HepG2 (cell line): ENCODE measurements at regions not wholly inside any gene's neighbourhood (a gene's known extent, or its start where the extent isn't known, plus 50 kb on each side); places are given as distances from the start of the nearest gene placed in this dataset.
A peak's percentile ranks its signal among the peaks of the same experiment; 100 is the strongest.

Source experiments
- ATAC-seq: fragments of 200-7000 bp; cut with Tn5 transposase; 3 replicates; pipeline ENCODE4 v1.9.1; 2020; ENCODE audit warnings: mild to moderate bottlenecking, moderate library complexity
- BruUV-seq: library from RNA; stranded (reverse); fragments of 400-500 nt; replicated peaks from 2 replicates; lab custom pipeline; 2021; lab: Mats Ljungman, UMichigan
- CTCF ChIA-PET: fragments of 300-600 bp; formaldehyde crosslinking; extraction: SDS; loops from one replicate; lab custom pipeline; 2021; ENCODE audit warnings: low total read pairs, inconsistent platforms, low intra/inter-chr PET ratio; lab: Yijun Ruan, JAX
- POLR2A ChIA-PET: fragments of 350-600 bp; sonication (Branson Sonifier 250); formaldehyde crosslinking; loops from one replicate; lab custom pipeline; 2020; ENCODE audit warnings: antibody characterized with exemption, inconsistent platforms; lab: Yijun Ruan, JAX
- DNase-seq: peaks from one replicate; pipeline ENCODE4 v3.0.0-alpha.2; 2015; ENCODE audit warnings: low spot score
- FAIRE-seq: peaks from 3 replicates; lab custom pipeline; 2011; peaks lifted over from hg19 to GRCh38; lab: Jason Lieb, UNC
- H2AFZ ChIP-seq: one replicate; pipeline ENCODE4 v1.6.1; 2011; ENCODE audit warnings: low read length, inconsistent platforms
- H3K27ac ChIP-seq: fragments of 300-600 bp; 3 replicates; pipeline ENCODE4 v1.8.0; 2011; ENCODE audit warnings: mixed run types, mild to moderate bottlenecking, mixed read lengths, low read length, inconsistent platforms; ENCODE audit not compliant: insufficient read depth; ENCODE audit errors: extremely low read length
- H3K27me3 ChIP-seq, 2 experiments: fragments of 200-600 bp in 1 of 2; 2 replicates in 1 of 2; 3 replicates in 1 of 2; pipeline versions ENCODE4 v1.6.0 to v1.8.0; 2011; ENCODE audit warnings: low read length in 2 of 2, mild to moderate bottlenecking in 2 of 2, moderate library complexity in 2 of 2, inconsistent platforms in 1 of 2; ENCODE audit not compliant: insufficient read depth in 2 of 2, control insufficient read depth in 1 of 2
- H3K36me3 ChIP-seq, 2 experiments: fragments of 200-600 bp in 1 of 2; replicated peaks in 1 of 2; 2 replicates in 1 of 2; 3 replicates in 1 of 2; pipeline versions ENCODE4 v1.5.1 to v1.8.0; 2011; ENCODE audit warnings: low read length in 2 of 2, inconsistent platforms in 1 of 2; ENCODE audit not compliant: insufficient read depth in 2 of 2, control insufficient read depth in 1 of 2
- H3K4me1 ChIP-seq: 2 replicates; pipeline ENCODE4 v1.5.1; 2012; ENCODE audit warnings: low read length, inconsistent platforms; ENCODE audit not compliant: insufficient read depth
- H3K4me2 ChIP-seq: 2 replicates; pipeline ENCODE4 v1.6.0; 2011; ENCODE audit warnings: low read depth, low read length, inconsistent platforms
- H3K4me3 ChIP-seq, 3 experiments: fragments of 200-600 bp in 1 of 3; sonication (generic), shearing (Covaris generic) in 1 of 3; replicated peaks in 1 of 3; 2 replicates each; pipeline ENCODE4 v1.5.1; 2011 to 2016; ENCODE audit warnings: low read length in 3 of 3, inconsistent platforms in 2 of 3, low read depth in 2 of 3, mild to moderate bottlenecking in 2 of 3, control low read depth in 1 of 3, mixed read lengths in 1 of 3; ENCODE audit not compliant: insufficient read depth in 1 of 3
- H3K79me2 ChIP-seq: one replicate; pipeline ENCODE4 v1.6.1; 2011; ENCODE audit warnings: low read length, inconsistent platforms; ENCODE audit not compliant: insufficient read depth
- H3K9ac ChIP-seq: 2 replicates; pipeline ENCODE4 v1.6.0; 2011; ENCODE audit warnings: mild to moderate bottlenecking, low read depth, low read length, inconsistent platforms; ENCODE audit not compliant: insufficient read depth
- H3K9me3 ChIP-seq: 2 replicates; pipeline ENCODE4 v1.5.1; 2012; ENCODE audit warnings: mild to moderate bottlenecking, low read length
- H4K20me1 ChIP-seq: 2 replicates; pipeline ENCODE4 v1.6.0; 2011; ENCODE audit warnings: inconsistent platforms, mild to moderate bottlenecking, low read length, moderate library complexity; ENCODE audit not compliant: insufficient read depth
- GABPB1 ChIP-seq: IDR thresholded peaks from 2 replicates; pipeline ENCODE4 v1.6.1; 2016; ENCODE audit warnings: mild to moderate bottlenecking, missing genetic modification reagents, moderate library complexity, missing compliant biosample characterization
- HNF4A ChIP-seq: sonication (generic); formaldehyde crosslinking; IDR thresholded peaks from 2 replicates; pipeline ENCODE4 v1.4.0; 2020; ENCODE audit warnings: missing genetic modification reagents
- MYC ChIP-seq: sonication (generic); formaldehyde crosslinking; IDR thresholded peaks from 2 replicates; pipeline ENCODE4 v1.9.0; 2021; ENCODE audit warnings: missing genetic modification reagents, borderline replicate concordance
- NFE2L1 ChIP-seq: sonication (generic); formaldehyde crosslinking; IDR thresholded peaks from 2 replicates; pipeline ENCODE4 v1.4.0; 2020; ENCODE audit warnings: missing genetic modification reagents, mild to moderate bottlenecking, borderline replicate concordance
- PITX1 ChIP-seq: sonication (generic); formaldehyde crosslinking; IDR thresholded peaks from 2 replicates; pipeline ENCODE4 v1.5.1; 2020; ENCODE audit warnings: mild to moderate bottlenecking, missing genetic modification reagents
- RBAK ChIP-seq: sonication (generic); formaldehyde crosslinking; IDR thresholded peaks from 2 replicates; pipeline ENCODE4 v1.5.1; 2020; ENCODE audit warnings: mild to moderate bottlenecking, missing genetic modification reagents
- SIX4 ChIP-seq: sonication (generic); formaldehyde crosslinking; IDR thresholded peaks from 2 replicates; pipeline ENCODE4 v1.4.0; 2020; ENCODE audit warnings: missing genetic modification reagents
- SOX13 ChIP-seq, 3 experiments: fragments of 450-650 bp in 1 of 3; sonication (generic) in 1 of 3; formaldehyde crosslinking in 1 of 3; IDR thresholded peaks in 2 of 3; conservative IDR thresholded peaks in 1 of 3; 2 replicates each; pipeline versions ENCODE4 v1.5.0 to v1.6.1; 2016 to 2020; ENCODE audit warnings: antibody characterized with exemption in 1 of 3, mild to moderate bottlenecking in 1 of 3, missing compliant biosample characterization in 1 of 3, missing genetic modification reagents in 1 of 3, moderate library complexity in 1 of 3
- THAP11 ChIP-seq: IDR thresholded peaks from 2 replicates; pipeline ENCODE4 v1.6.1; 2016; ENCODE audit warnings: missing biosample characterization, missing genetic modification reagents
- ZFP36L1 ChIP-seq: sonication (generic); formaldehyde crosslinking; IDR thresholded peaks from 2 replicates; pipeline ENCODE4 v1.8.0; 2022; ENCODE audit warnings: mild to moderate bottlenecking, missing genetic modification reagents, moderate library complexity
- ZMYM3 ChIP-seq: sonication (generic); formaldehyde crosslinking; IDR thresholded peaks from 2 replicates; pipeline ENCODE4 v1.5.1; 2020; ENCODE audit warnings: mild to moderate bottlenecking, missing genetic modification reagents
- ZNF12 ChIP-seq: sonication (generic); formaldehyde crosslinking; IDR thresholded peaks from 2 replicates; pipeline ENCODE4 v1.5.0; 2020; ENCODE audit warnings: missing genetic modification reagents
- ZNF24 ChIP-seq: fragments of 450-650 bp; IDR thresholded peaks from 2 replicates; pipeline ENCODE4 v1.6.1; 2017; ENCODE audit warnings: antibody characterized with exemption, mild to moderate bottlenecking
- ZNF264 ChIP-seq: sonication (generic); formaldehyde crosslinking; IDR thresholded peaks from 2 replicates; pipeline ENCODE4 v1.4.0; 2020; ENCODE audit warnings: missing genetic modification reagents
- WGBS: methylation state at CpG from one replicate; pipeline ENCODE4 v1.1.6; 2017; ENCODE audit warnings: low lambda C conversion rate; 5-methylcytosine and 5-hydroxymethylcytosine counted together
- in situ Hi-C: cut with HindIII; loops from 2 replicates; pipeline ENCODE4 v1.10.0; 2017; ENCODE audit warnings: low pct_unique_long_range_greater_than_20kb; ENCODE audit not compliant: extremely low pct_ligation_motif_present
- intact Hi-C: fragments of 100-400 bp; cut with micrococcal nuclease; formaldehyde crosslinking; loops from one replicate; pipeline ENCODE4 v1.10.0; 2022; ENCODE audit not compliant: unreplicated experiment
- TF ChIP-seq, protein P1 (sequence below): sonication (generic); formaldehyde crosslinking; IDR thresholded peaks from 2 replicates; pipeline ENCODE4 v1.4.0; 2020; ENCODE audit warnings: missing genetic modification reagents, borderline replicate concordance
- TF ChIP-seq, protein P2 (sequence below): IDR thresholded peaks from 2 replicates; pipeline ENCODE4 v1.6.1; 2016; ENCODE audit warnings: missing compliant biosample characterization, missing genetic modification reagents, borderline replicate concordance
- TF ChIP-seq, protein P3 (sequence below): sonication (generic); formaldehyde crosslinking; IDR thresholded peaks from 2 replicates; pipeline ENCODE4 v1.4.0; 2020; ENCODE audit warnings: missing genetic modification reagents

DNA sequence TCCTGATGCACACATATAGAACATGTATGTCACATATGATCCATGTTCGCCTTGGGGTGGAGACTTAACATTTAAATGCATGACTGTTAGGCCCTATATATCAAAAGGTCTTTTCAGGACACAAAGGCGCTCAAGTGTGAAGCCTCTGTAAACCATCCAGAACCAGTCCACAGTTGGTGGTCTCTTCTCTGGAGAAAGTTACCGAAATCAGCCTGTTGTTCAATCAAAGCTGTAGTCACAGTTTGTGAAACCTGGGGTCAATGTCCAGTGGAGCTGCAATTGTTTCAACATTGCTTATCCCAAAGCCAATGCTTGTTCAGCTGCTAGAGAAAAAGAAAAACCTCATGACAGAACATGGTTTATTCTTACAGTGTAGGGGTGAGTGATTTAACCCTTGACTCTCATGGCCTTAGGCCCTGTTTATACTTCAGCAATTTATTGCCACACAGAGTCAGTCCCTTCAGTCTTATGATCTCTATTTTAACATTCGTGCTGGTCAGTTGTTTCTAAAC lies 193.6 kb upstream of the CST7 start:
- H3K36me3 ChIP-seq: no peaks in the 10 kb centered on the region
- ChIA-PET CTCF (no interaction called here), POLR2A (no interaction called here)
- H3K27ac ChIP-seq: peak overlapping the region; percentile 0
- 15% methylated on average over 4 of the region's 4 CpGs for WGBS
- peak overlapping the region; percentile 38 for H3K4me2 ChIP-seq
- H3K4me1 ChIP-seq: peaks cover 25% of the 10 kb centered on the region
- no peak overlapping the region for H3K9ac ChIP-seq
- peaks cover 9% of the 10 kb centered on the region for H3K9me3 ChIP-seq
- in situ Hi-C loops (no loop called here), intact Hi-C loops (no loop called here)
- peak; percentile 95 for ATAC-seq
- BruUV-seq: no TSS peak
- H3K27me3 ChIP-seq: no peaks in the 10 kb centered on the region
- H4K20me1 ChIP-seq: no peaks in the 10 kb centered on the region
- peak; percentile 92 for DNase-seq
- H3K79me2 ChIP-seq: no peaks in the 10 kb centered on the region
- H2AFZ ChIP-seq: no peak overlapping the region
- H3K4me3 ChIP-seq: no peak overlapping the region
- FAIRE-seq: peak; percentile 79
- TF ChIP-seq NFE2L1 (CRISPR knock-in tag) (no peak), THAP11 (0 out of 2 replicates have a peak, but pooled peaks have one; percentile 45), ZFP36L1 (CRISPR knock-in tag) (no peak), GABPB1 (no peak), ZNF24 (no peak), SOX13 (IDR thresholded peaks at IDR 0.05) (peak; percentile 76), SOX13 (CRISPR knock-in tag; conservative IDR thresholded peaks at IDR 0.05 in 1 of 2, IDR thresholded peaks at IDR 0.05 in 1 of 2) (peak in 1 of 2 experiments; percentile 93; a peak in 2 of 4 replicates), RBAK (CRISPR knock-in tag) (no peak), MYC (no peak), ZMYM3 (peak; percentile 83; the same call in 1 of the 2 replicates), PITX1 (peak; percentile 66), HNF4A (peak; percentile 99), SIX4 (CRISPR knock-in tag) (peak; percentile 65; the same call in 1 of the 2 replicates), ZNF12 (CRISPR knock-in tag) (no peak), ZNF264 (CRISPR knock-in tag) (peak; percentile 78)
- TF ChIP-seq, protein P1, sequence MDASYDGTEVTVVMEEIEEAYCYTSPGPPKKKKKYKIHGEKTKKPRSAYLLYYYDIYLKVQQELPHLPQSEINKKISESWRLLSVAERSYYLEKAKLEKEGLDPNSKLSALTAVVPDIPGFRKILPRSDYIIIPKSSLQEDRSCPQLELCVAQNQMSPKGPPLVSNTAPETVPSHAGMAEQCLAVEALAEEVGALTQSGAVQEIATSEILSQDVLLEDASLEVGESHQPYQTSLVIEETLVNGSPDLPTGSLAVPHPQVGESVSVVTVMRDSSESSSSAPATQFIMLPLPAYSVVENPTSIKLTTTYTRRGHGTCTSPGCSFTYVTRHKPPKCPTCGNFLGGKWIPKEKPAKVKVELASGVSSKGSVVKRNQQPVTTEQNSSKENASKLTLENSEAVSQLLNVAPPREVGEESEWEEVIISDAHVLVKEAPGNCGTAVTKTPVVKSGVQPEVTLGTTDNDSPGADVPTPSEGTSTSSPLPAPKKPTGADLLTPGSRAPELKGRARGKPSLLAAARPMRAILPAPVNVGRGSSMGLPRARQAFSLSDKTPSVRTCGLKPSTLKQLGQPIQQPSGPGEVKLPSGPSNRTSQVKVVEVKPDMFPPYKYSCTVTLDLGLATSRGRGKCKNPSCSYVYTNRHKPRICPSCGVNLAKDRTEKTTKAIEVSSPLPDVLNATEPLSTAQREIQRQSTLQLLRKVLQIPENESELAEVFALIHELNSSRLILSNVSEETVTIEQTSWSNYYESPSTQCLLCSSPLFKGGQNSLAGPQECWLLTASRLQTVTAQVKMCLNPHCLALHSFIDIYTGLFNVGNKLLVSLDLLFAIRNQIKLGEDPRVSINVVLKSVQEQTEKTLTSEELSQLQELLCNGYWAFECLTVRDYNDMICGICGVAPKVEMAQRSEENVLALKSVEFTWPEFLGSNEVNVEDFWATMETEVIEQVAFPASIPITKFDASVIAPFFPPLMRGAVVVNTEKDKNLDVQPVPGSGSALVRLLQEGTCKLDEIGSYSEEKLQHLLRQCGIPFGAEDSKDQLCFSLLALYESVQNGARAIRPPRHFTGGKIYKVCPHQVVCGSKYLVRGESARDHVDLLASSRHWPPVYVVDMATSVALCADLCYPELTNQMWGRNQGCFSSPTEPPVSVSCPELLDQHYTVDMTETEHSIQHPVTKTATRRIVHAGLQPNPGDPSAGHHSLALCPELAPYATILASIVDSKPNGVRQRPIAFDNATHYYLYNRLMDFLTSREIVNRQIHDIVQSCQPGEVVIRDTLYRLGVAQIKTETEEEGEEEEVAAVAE (CRISPR knock-in tag): 0 out of 2 replicates have a peak, but pooled peaks have one; percentile 51
- TF ChIP-seq, protein P2, sequence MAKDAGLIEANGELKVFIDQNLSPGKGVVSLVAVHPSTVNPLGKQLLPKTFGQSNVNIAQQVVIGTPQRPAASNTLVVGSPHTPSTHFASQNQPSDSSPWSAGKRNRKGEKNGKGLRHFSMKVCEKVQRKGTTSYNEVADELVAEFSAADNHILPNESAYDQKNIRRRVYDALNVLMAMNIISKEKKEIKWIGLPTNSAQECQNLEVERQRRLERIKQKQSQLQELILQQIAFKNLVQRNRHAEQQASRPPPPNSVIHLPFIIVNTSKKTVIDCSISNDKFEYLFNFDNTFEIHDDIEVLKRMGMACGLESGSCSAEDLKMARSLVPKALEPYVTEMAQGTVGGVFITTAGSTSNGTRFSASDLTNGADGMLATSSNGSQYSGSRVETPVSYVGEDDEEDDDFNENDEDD (CRISPR knock-in tag): 0 out of 2 replicates have a peak, but pooled peaks have one; percentile 27
- TF ChIP-seq, protein P3, sequence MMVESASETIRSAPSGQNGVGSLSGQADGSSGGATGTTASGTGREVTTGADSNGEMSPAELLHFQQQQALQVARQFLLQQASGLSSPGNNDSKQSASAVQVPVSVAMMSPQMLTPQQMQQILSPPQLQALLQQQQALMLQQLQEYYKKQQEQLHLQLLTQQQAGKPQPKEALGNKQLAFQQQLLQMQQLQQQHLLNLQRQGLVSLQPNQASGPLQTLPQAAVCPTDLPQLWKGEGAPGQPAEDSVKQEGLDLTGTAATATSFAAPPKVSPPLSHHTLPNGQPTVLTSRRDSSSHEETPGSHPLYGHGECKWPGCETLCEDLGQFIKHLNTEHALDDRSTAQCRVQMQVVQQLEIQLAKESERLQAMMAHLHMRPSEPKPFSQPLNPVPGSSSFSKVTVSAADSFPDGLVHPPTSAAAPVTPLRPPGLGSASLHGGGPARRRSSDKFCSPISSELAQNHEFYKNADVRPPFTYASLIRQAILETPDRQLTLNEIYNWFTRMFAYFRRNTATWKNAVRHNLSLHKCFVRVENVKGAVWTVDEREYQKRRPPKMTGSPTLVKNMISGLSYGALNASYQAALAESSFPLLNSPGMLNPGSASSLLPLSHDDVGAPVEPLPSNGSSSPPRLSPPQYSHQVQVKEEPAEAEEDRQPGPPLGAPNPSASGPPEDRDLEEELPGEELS (CRISPR knock-in tag): peak; percentile 55; the same call in 1 of the 2 replicates
